Adrenal gland (tissue), 9 donors: ENCODE measurements at regions not wholly inside any gene's neighbourhood (a gene's known extent, or its start where the extent isn't known, plus 50 kb on each side); places are given as distances from the start of the nearest gene placed in this dataset.

Source experiments
- DNase-seq, 7 donors: peaks; one replicate each; pipeline ENCODE4 v3.0.0-alpha.2; 2019 to 2020
- H3K27ac ChIP-seq, 5 donors: fragments of 200-600 bp; sonication (generic) in 4 of 5; 1 replicate in 3 of 5; 2 replicates in 2 of 5; pipeline versions ENCODE4 v1.5.1 to v1.8.0; 2016 to 2020; ENCODE audit warnings: mild to moderate bottlenecking in 1 of 5
- H3K27me3 ChIP-seq: fragments of 200-600 bp; 2 replicates; pipeline ENCODE4 v1.8.0; 2021
- H3K36me3 ChIP-seq, 2 donors: fragments of 200-600 bp; replicated peaks in 1 of 2; 1 replicate in 1 of 2; 2 replicates in 1 of 2; pipeline versions ENCODE4 v1.5.1 to v1.8.0; 2018 to 2022
- H3K4me1 ChIP-seq, 2 donors: fragments of 200-600 bp; replicated peaks in 1 of 2; 1 replicate in 1 of 2; 2 replicates in 1 of 2; pipeline versions ENCODE4 v1.5.1 to v1.8.0; 2018 to 2021
- H3K4me3 ChIP-seq, 4 donors: fragments of 200-600 bp; sonication (generic) in 3 of 4; one replicate each; pipeline ENCODE4 v1.5.1; 2016 to 2018
- H3K9me3 ChIP-seq, 3 donors: fragments of 200-600 bp; sonication (generic) in 1 of 3; replicated peaks in 1 of 3; 1 replicate in 2 of 3; 2 replicates in 1 of 3; pipeline versions ENCODE4 v1.5.1 to v1.8.0; 2016 to 2021
- POLR2A ChIP-seq, 2 donors: fragments of 450-650 bp; IDR thresholded peaks; one replicate each; pipeline ENCODE4 v1.6.1; 2017; ENCODE audit warnings: antibody characterized with exemption in 2 of 2, mild to moderate bottlenecking in 2 of 2, moderate library complexity in 1 of 2
- WGBS, 4 donors: extraction: QIAGEN DNeasy Blood & Tissue Kit in 2 of 4; methylation state at CpG; one replicate each; pipeline versions ENCODE4 v1.1.5 to v1.1.7; 2013 to 2017; 5-methylcytosine and 5-hydroxymethylcytosine counted together
- intact Hi-C, 2 donors: fragments of 100-400 bp; cut with DNase I; formaldehyde crosslinking; loops; one replicate each; pipeline versions ENCODE4 v1.14.1 to v1.15.0; 2022 to 2023
- TF ChIP-seq, protein P1 (sequence below), 6 experiments: fragments of 450-650 bp in 4 of 6; fragments of 200-600 bp in 2 of 6; sonication (generic) in 1 of 6; IDR thresholded peaks; 1 replicate in 5 of 6; 2 replicates in 1 of 6; pipeline versions ENCODE4 v1.5.1 to v1.8.0; 2016 to 2021; ENCODE audit warnings: antibody characterized with exemption in 6 of 6, mild to moderate bottlenecking in 2 of 6, moderate library complexity in 1 of 6
- donor health status: healthy with polysubstance abuse.
- donor health status: Bipolar disorder and iron deficiency.
- donor health status: DM: yes; HTN: yes; CAD: no.
- donor health status: DM: no; HTN: no; CAD: no.
- donor health status: DM: no; HTN: no; CAD: no.

DNA sequence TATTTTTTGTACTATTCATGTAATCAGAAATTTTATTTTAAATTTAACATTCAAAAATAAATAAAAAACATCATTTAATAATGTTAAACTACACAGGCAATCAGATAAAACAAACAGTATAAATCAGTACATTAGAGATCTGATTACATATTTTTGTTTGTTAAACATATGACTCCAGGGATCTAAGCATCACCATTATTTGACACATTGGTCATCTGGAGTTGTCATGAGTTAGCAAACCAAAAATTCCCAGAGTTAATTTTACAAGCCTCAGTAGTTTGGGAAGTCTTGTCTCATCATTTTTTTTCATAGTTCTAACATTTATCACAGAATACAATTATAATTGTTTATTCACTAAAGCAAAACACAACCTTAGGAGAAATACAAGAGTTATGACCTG is 770.8 kb upstream of the SLITRK6 start:
- no peaks in the 10 kb centered on the region for H3K4me1 ChIP-seq
- no peaks in the 10 kb centered on the region for H3K36me3 ChIP-seq
- intact Hi-C loops = no loop called here
- no peak overlapping the region for H3K4me3 ChIP-seq
- H3K27me3 ChIP-seq = no peaks in the 10 kb centered on the region
- H3K27ac ChIP-seq = no peak overlapping the region
- TF ChIP-seq POLR2A (IDR thresholded peaks at IDR 0.05) = no peak
- TF ChIP-seq, protein P1, sequence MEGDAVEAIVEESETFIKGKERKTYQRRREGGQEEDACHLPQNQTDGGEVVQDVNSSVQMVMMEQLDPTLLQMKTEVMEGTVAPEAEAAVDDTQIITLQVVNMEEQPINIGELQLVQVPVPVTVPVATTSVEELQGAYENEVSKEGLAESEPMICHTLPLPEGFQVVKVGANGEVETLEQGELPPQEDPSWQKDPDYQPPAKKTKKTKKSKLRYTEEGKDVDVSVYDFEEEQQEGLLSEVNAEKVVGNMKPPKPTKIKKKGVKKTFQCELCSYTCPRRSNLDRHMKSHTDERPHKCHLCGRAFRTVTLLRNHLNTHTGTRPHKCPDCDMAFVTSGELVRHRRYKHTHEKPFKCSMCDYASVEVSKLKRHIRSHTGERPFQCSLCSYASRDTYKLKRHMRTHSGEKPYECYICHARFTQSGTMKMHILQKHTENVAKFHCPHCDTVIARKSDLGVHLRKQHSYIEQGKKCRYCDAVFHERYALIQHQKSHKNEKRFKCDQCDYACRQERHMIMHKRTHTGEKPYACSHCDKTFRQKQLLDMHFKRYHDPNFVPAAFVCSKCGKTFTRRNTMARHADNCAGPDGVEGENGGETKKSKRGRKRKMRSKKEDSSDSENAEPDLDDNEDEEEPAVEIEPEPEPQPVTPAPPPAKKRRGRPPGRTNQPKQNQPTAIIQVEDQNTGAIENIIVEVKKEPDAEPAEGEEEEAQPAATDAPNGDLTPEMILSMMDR (IDR thresholded peaks at IDR 0.05) = no peak
- no peak for DNase-seq
- no peaks in the 10 kb centered on the region for H3K9me3 ChIP-seq

DNA sequence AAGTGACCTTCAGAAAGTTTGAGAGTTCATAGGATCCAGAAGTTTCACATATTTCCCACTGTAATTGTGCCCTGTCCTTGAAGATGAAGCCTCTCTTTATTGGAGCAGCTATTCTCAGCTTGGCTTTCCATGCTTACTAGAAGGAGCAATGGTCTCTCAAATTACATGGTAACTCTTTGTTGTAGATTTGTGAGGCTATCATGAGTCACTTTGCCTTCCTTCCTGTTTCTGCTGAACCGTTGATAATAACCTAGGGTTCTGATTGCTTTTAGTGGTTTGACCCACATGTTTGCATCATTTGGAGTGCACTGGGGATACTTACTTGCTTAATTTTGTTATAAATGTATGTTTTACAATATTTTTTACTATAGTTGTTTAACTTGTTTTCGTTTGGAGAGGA is 772.9 kb upstream of the SLITRK6 start:
- Histone ChIP-seq H3K27ac (no peak overlapping the region), H3K36me3 (no peaks in the 10 kb centered on the region), H3K9me3 (no peaks in the 10 kb centered on the region), H3K4me1 (no peaks in the 10 kb centered on the region), H3K27me3 (no peaks in the 10 kb centered on the region), H3K4me3 (no peak overlapping the region)
- no peak for DNase-seq
- TF ChIP-seq POLR2A (IDR thresholded peaks at IDR 0.05) = no peak
- TF ChIP-seq, protein P1 (IDR thresholded peaks at IDR 0.05) = no peak
- intact Hi-C loops = no loop called here
- 32 to 36% (median 34%) methylated on average over 2 of the region's 2 CpGs for WGBS, 4 donors

DNA sequence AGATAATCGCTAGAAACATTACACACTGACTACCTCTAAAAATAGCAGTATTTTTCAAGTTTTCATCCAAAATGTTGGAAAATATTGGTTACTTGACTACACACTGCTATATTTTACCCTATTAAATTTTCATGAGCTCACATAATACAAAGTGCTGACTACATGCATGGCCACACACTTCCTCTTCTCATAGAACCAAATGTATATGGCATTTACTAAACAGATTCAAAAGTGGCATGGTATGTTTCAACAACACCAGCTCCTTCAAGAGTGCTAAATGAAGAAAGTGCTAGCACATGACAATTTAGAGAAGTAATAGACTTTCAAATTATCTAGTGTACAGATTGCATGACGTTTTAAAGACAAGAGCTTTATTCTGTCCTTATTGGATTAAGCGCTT is 780.4 kb upstream of the SLITRK6 start:
- Histone ChIP-seq H3K4me1 (no peaks in the 10 kb centered on the region), H3K27me3 (no peaks in the 10 kb centered on the region), H3K9me3 (no peaks in the 10 kb centered on the region), H3K36me3 (no peaks in the 10 kb centered on the region), H3K4me3 (no peak overlapping the region), H3K27ac (no peak overlapping the region)
- TF ChIP-seq, protein P1 (IDR thresholded peaks at IDR 0.05) = no peak
- TF ChIP-seq POLR2A (IDR thresholded peaks at IDR 0.05) = no peak
- DNase-seq = no peak
- intact Hi-C loops = no loop called here
- WGBS, 4 donors = 71 to 82% (median 80%) methylated on average over 3 of the region's 3 CpGs

DNA sequence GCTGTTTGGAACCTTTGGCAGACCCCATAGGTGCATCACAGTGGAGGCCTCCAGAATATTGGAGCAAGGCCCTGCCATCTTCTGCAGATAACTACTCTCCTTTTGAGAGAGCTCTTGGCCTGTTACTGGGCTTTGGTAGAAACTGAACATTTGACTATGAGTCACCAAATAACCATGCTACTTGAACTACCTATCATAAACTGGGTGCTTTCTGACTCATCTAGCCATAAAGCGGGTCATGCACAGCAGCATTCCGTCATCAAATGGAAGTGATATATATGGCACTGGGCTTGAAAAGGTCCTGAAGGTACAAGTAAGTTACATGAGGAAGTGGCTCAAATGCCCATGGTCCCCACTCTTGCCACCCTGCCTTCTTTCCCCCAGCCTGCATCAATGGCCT is 782.5 kb upstream of the SLITRK6 start:
- no peaks in the 10 kb centered on the region for H3K4me1 ChIP-seq
- H3K27ac ChIP-seq = no peak overlapping the region
- H3K36me3 ChIP-seq = no peaks in the 10 kb centered on the region
- DNase-seq = no peak
- H3K4me3 ChIP-seq = no peak overlapping the region
- intact Hi-C loops = no loop called here
- H3K27me3 ChIP-seq = no peaks in the 10 kb centered on the region
- H3K9me3 ChIP-seq = no peaks in the 10 kb centered on the region
- 67 to 100% (median 90%) methylated on average over 2 of the region's 2 CpGs for WGBS, 4 donors
- TF ChIP-seq, protein P1 (IDR thresholded peaks at IDR 0.05) = no peak
- TF ChIP-seq POLR2A (IDR thresholded peaks at IDR 0.05) = no peak
